Hematopoietic multipotent progenitor cell treated with erythropoietin and hydrocortisone succinate and interleukin-3 and kit ligand, for 6 days (in vitro differentiated cells): ENCODE measurements at regions not wholly inside any gene's neighbourhood (a gene's known extent, or its start where the extent isn't known, plus 50 kb on each side); places are given as distances from the start of the nearest gene placed in this dataset.
"Not testable (repeated sequence)": the region's sequence is repeated elsewhere in the genome, so short reads cannot be mapped to it uniquely, and the experiment has no call there.

Experiments used
- DNase-seq: peaks from one replicate; pipeline ENCODE4 v3.0.0-alpha.2; 2015

DNA sequence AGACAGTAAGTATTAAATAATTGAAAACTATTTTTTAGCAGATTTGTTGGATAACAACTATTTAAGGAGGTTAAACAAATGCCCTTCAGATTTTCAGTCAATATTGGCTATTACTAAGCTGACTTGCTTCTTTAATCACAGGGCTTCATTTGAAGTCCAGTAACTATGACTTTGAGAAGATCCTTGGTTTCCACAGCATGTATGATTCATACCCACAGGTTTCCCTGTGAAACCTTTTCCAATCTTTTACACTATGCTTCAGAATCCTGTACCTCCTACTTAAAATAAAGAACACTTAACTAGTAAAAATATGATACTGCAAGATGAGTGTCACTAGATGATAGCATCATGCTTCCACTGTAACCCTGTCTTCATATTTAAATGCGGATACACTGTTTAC lies 211.9 kb downstream of the SPATA31A1 start:
- DNase-seq: not testable (repeated sequence)

DNA sequence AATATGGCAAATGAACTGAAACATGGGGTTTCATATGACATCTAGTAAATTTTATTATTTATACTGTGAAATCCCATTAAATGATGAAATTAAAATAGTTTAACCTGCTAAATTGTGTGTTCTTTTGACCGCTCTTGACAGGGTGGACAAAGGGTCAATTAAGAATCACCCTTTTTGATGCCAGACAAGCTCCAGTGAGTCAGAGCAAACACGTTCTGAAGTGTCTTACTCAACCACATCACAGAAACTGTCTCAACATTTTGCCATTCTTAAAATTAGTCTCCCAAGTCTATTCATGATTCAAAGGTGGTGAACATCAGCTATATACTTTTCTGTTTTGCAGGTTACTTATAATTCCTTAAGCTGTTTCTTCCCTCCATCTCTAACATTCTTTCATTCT lies 213.4 kb downstream of the SPATA31A1 start:
- not testable (repeated sequence) for DNase-seq

DNA sequence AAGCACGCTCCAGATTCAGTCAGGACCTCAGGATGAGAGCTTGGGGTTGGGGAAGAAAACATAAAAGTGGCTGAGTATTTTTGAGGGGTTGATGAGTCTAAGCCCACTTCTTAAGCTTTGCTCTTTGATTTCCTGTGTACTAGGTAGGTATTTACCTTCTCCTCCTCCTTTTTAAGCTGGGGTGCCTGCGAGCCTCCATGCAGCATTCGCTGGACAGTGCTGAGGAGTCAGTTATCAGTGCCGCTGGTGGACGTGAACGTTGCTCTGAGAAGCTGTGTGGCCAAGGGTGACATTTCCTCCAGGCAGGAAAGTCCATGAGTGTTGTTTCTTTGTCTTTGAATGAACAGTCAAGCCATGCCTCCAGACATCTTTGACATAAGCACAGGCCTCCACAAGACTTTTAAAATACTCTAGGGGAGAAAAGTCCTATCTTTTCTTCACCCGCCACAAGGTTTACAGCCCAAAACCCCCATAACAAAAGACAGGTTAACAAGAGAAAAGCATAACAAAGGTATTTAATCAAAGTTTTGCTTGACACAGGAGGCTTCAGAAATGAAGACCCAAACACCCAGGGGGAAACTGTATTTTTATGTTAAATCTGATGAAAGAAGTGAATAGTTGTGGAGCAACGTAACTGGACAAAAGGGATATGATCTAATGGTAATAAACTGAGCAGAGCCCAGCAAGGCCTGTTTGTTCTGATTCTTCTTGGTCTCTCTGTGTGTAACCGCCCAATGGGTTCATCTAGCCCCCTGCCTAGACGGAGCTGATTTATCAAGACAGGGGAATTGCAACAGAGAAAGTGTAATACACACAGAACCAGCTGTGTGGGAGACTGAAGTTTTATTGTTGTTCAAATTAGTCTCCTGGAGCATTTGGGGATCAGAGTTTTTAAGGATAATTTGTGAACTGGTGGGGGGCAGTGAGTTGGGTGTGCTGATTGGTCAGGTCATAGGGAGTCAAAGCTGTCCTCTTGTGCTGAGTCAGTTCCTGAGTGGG lies 217.9 kb downstream of the SPATA31A1 start:
- DNase-seq: not testable (repeated sequence)

DNA sequence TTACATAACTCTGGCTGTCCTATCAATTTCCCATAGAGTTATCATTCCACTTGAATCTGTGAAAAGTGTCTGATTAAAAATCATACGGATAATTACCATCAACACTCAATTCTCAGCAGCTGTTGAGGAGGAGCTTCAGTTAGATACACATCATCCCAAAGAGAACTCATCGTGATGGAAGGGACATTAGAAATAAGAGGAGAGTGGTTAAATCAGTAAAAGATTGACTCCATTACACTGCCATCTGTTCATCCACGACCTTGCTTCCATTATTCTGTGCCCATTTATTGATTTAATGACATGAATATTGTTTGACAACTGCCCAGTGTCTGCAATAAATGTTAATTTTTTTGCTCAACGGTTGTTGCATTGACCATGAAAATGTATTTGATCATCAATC lies 223.5 kb downstream of the SPATA31A1 start:
- DNase-seq: not testable (repeated sequence)

DNA sequence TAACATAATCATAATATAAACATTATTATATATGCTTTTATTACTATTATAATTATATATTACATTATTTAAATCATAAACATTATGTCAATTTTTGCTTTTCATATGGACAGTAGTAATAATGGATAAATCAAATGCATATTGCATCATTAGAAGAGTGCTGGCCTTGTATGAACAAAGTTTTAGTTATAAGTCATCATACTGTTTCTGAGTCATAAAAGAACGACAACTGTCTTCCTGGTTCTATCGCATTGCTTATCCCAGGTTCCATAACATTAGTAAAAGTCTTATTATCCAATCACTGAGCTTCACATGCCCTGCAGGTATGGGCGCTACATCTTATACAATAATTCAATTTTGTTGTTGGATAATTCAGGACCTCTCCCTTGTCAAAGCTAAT lies 225.8 kb downstream of the SPATA31A1 start:
- DNase-seq: not testable (repeated sequence)

DNA sequence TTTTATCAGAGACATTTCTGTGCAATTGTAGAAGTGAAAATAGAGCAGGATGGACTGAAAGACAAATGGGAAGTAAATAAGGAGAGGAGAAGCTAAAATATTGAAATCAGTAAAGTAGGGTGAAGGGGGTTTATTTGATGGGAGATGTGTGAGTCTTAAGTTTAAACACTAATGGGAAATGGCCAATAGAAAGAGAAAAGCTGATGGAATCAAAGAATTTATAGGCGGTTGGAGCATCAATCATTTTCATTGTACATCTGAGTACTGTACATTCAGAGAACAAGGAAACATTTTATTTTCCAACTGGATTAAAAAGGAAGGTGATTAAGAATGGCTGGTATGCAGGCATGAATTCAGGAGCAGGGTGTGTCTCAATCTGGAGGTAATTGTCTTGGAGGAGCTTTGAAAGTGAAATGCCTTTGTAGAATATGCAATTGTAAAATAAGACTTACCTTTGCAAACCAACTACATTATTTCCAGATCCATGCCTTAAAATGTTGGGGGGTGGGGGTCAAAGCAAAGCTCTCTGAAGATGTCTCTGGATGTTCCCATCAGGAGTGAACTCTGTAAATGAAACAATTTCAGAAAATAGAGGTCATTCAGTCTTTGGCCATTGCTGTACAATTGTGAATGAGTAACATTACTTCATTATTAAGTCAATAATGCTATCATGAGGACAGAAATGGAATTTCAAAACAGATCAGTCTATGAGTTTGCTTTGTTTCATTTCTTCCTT lies 227.4 kb downstream of the SPATA31A1 start:
- DNase-seq: not testable (repeated sequence)

DNA sequence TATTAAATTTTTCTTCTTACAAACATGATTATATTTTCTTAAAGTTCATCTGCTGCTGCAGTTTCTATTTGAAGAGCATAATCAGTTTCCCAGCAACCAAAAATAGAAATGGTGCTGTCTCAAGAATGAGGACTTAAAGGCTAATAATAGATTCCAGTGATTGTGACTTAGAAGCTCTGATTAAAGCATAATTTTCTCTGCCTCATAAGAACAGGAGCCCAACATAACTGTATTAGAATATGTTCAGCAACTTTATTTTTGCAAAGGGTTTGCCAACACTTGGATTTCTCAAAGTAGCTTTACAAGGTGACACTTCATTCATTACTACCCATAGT lies 227.9 kb downstream of the SPATA31A1 start:
- DNase-seq: not testable (repeated sequence)

DNA sequence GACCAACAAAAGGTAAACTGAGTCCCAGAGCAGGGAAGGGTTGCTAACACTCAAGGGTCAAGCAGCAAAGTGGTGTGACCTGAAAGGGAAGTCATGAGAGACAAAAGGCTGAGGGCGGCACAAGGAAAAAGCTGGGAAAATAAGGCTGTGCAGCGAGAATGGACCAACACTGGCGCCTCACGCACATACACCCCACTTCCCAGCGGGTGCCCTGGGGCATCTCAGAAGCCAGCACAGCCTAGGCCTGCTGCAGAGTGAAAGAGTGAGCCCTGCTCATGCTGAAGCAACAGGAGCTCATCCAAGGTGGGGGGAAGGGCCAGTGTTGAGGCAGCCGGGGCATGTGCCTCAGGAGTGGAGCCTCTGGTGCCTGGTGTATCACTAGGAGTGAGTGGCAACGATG lies 229.8 kb downstream of the SPATA31A1 start:
- DNase-seq: not testable (repeated sequence)

DNA sequence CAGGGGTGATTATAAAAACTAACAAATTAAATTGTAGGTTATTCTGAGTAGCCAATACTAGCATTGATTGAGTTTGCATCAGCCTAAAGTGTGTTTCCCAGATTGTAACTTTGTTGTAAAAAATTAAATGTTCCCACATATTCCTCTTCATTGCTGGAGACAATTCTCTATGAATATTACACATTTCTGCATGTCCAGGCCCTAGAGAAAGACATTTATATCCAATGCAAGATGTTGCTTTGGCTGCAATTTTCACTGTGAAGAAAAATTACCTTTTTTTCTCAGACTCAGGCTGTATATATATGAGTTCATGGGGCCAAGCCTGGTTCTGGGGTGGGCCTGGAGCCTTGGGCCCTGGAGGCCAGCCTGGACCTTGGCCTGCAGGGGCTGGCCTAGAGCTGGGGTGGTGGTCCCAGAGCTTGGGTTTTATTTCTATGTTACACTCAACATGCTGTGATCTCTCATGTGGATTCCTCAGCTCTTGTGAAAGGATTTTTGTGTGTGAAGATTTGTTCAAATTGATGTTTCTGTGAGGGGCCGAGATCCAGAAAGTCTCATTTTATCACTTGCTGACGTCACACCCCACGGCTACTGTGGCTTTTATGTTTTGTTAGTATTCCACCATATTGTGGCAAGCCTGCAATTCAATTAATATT lies 232.5 kb downstream of the SPATA31A1 start:
- DNase-seq: no peak

DNA sequence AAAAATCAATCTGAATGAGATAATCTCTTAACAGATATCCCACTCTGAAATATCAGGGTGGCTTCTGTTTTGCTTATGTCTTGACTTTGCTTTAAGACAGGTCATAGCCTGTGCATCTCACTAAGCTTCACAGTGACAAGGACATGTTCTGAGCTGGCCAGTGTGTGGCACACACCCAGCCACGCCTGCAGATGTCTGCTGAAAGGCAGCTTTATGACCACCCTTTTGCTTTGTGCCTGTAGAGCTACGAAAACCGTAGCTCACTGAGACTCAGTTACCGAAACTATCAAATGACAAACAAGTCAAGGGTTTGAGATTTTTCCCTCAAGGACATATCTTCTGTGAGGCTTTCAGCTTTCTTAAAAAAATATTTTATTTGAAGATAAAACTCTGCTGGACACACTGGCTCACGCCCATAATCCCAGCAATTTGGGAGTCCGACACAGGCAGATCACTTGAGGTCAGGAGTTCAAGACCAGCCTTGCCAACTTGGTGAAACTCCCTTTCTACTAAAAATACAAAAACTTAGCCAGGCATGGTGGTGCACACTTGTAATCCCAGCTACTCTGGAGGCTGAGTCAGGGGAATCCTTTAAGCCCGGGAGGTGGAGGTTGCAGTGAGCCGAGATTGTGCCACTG lies 233.2 kb downstream of the SPATA31A1 start:
- no peak for DNase-seq

DNA sequence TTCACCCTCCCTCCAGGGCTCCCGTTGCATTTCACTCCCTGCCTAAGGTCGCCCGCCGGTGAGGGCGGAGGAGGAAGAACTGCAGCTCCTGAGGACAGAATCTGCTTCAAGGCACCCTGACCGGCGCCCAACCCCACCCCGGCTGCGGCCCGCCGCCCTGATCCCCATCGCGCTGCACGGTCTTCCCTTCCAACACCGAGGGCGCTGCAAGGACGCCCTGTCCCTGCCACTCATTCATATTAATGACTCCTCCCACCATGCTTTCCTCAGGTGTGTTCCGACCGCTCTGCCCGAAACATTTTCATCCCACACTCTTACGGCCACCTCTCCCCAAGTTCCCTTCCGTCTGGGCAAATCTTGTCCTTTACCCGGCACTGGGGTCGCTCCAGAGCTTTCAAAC lies 248.6 kb downstream of the SPATA31A1 start:
- not testable (repeated sequence) for DNase-seq

DNA sequence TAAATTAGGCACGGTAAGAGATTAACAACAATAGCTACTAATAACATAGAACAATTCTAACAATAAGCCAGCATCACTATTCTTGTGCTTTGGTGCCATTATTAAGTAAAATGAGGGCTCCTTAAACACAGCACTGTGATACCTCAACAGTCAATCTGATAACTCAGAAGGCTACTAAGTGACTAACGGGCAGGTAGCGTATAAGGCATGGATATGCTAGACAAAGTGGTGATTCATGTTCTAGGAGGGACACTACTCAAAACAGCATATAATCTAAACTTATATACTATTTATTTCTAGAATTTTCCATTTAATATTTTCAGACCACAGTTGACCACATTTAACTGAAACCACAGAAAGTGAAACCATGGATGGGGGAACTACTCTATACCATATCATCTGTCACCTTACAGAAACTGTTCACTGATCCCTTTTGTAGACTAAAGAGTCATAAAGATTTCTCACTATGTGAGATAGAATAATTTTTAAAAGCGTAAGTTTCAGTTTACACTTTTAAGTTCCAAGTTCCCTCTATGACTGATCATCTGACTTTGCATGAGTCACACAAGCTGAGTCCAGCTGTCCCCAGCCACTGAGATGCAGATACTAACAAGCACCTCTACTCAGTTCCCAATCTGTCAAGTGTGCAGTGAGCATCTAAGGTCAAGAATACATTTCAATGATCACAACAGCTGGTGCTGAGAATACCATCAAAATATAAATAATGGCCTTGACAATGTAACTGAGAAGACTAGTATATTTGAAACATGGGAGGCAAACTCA lies 256.2 kb downstream of the SPATA31A1 start:
- not testable (repeated sequence) for DNase-seq

DNA sequence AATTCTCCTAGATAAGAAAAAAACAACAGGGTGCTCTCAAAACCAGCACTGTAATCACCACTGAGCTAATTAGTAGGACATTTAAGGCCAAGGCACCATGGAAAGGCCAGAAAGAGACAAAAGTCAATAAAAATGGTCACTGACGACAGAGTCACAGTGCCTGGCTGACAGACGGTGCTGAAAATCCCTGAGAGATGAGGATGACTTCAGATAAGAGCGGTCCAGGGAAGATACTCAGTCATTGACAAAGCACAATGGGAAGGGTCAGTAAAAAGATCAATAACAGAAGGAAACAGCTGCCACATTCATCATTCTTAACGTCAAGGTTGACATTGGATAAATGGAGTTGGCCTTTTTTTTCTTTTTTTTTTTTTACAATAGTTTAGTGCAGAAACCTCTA lies 261.0 kb downstream of the SPATA31A1 start:
- not testable (repeated sequence) for DNase-seq

DNA sequence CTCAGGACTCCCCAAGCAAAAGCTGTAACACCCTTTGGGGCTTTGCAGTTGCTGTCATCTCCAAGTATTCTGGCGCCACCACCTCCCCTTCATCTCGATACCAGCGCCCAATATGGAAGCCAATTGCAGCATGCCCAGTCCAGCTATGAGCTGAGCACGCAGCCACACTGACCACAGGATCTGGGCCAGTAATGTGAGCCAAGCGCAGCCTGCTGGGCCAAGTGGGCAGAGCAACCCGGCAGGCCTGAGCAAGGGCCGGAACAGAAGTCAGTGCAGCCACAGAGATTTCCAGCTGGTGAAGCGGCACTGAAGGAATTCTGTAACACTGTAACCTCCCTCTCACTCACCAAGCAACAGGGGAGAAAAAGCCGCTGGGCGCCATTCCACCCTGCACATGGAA lies 268.6 kb downstream of the SPATA31A1 start:
- not testable (repeated sequence) for DNase-seq

DNA sequence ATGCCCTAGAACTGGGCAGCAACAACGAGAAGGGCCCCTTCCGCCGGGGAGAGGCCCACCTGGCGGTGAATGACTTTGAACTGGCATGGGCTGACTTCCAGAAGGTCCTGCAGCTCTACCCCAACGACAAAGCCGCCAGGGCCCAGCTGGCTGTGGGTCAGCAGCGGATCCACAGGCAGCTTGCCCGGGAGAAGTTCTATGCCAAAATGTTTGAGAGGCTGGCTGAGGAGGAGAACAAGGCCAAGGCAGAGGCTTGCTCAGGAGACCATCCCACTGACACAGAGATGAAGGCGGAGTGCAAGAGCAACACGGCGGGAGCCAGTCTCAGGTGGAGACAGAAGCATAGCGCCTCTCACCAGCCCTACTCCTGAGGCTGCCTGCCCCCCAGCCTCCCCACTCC lies 276.6 kb downstream of the SPATA31A1 start:
- DNase-seq: not testable (repeated sequence)

DNA sequence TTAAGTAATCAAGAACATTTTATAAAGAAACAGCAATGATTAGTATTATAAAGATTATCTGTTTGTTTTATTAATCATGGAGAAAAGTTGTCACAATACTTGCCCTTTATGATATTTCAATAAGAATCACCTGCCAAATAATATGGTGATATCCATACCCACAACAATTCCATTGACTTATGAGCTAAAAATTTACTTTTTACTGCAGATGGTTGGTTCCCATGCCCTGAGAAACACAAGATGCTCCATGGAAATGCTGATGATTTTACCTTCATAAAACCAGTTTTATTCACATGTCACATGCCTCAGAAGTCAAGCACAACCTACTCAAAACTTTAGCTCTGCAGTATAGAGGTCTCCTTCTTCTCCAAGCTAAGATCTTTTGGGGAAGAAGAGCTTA lies 293.6 kb downstream of the SPATA31A1 start:
- not testable (repeated sequence) for DNase-seq

DNA sequence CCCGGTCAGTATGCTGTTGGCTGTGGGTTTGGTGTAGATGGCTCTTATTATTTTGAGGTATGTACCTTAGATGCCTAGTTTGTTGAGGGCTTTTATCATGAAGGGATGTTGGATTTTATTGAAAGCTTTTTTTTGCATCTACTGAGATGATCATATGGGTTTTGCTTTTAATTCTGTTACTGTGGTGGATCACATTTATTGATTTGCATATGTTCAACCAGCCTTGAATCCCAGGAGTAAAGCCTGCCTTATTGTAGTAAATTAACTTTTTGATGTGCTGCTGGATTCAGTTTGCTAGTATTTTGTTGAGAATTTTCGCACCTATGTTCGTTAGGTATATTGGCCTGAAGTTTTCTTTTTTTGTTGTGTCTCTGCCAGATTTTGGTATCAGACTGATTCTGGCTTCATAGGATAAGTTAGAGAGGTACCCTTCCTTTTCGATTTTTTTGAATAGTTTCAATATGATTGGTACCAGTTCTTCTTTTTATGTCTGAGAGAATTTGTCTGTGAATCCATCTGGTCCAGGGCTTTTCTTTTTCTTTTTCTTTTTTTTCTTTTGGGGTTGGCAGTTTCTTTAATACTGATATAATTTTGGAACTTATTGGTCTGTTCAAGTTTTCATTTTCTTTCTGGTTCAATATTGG lies 301.6 kb downstream of the SPATA31A1 start:
- not testable (repeated sequence) for DNase-seq

DNA sequence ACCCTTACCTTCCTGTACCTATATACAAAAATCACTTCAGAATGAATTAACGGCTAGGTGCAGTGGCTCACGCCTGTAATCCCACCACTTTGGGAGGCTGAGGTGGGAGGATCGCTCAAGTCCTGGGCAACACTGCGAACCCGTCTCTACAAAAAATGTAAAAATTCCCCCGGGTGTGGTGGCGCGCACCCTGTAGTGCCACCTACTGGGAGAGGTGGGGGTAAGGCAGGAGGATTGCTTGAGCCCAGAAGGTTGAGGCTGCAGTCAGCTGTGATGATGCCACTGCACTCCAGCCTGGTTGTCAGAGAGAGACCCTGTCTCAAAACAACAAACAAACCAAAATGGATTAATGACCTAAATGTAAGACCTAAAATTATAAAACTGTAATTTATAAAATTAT lies 307.6 kb downstream of the SPATA31A1 start:
- not testable (repeated sequence) for DNase-seq

DNA sequence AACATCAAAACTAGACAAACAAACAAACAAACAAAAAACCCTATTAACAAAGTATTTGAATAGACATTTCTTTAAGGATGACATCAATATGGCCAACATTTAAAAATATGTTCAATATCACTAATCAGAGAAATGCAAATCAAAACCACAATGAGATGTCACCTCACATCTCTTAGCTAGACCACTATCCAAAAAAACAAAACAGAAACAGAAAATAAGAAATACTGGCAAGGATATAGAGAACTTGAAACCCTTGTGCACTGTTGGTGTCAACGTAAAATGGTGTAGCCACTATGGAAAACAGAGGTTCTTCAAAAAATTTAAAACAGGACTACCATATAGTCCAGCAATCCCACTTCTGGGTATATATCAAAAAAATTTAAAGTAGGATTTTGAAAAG lies 308.2 kb downstream of the SPATA31A1 start:
- not testable (repeated sequence) for DNase-seq

DNA sequence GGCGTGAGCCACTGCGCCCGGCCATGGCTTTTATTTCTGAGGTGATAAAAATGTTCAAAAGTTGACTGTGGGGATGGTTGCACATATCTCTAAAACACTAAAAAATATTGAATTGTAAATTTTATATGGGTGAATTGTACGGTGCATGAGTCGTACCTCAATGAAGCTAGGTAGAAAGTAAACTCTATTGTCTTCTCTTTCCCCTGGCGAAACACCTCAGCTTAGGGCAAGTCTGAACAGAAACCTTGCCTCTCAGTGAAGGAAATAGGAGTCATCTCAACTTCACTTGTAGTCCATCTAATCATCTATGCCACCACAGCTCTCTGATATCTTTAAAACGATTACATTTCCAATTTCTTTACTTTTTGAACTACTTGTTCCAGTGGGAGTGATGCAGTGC lies 309.6 kb downstream of the SPATA31A1 start:
- DNase-seq: not testable (repeated sequence)

DNA sequence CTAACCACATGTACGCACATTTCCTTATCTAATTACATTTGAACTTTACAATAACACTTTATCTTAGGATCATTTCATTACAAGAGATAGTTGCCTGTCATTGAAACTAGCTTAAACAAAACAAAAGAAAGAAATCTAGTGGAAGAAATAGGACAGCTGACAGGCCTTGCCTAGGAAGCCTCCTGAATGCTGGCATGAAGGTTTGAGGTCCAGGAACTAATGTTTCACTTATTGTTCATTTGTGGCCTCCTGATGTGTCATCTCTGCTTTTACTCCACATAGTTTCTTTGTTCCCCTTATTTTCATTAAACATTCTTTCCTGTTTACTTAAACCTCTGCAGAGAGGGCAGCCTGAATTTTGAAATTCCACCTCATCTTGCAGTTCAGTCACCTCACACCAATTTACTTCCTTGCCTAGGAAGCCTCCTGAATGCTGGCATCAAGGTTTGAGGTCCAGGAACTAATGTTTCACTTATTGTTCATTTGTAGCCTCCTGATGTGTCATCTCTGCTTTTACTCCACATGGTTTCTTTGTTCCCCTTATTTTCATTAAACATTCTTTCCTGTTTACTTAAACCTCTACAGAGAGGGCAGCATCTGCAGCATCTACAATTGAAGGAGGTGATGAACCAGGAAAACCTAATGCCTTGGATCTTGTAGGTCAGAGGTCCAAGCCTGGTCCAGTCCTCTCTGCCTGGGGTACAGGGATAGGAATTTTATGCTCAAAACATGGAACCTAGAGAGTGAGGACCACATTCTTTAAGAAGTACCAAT lies 319.2 kb downstream of the SPATA31A1 start:
- DNase-seq: not testable (repeated sequence)
